H4 (cell line): ENCODE measurements at regions not wholly inside any gene's neighbourhood (a gene's known extent, or its start where the extent isn't known, plus 50 kb on each side); places are given as distances from the start of the nearest gene placed in this dataset.

Experiments
- DNase-seq: peaks from one replicate; pipeline ENCODE4 v3.0.0-alpha.2; 2015; ENCODE audit warnings: low spot score

DNA sequence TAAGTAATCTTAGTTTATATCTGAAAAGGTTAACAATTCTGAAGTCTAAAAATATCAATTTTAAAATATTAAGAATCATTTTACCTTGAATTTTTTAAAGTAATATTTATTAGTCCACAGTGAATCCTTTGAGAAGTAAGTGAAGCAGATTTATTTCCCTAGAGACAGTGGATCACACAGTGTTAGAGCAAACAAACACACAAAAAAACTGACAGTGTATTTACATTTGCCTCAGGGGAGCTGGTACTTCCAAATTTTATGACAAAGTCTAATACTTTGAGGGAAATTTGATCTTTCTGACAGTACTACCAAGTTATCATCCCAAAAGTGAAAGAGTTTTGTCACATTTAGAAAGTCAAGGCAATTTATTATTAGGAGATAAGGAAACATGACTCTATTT lies 1750.6 kb upstream of the CDH9 start:
- no peak for DNase-seq

DNA sequence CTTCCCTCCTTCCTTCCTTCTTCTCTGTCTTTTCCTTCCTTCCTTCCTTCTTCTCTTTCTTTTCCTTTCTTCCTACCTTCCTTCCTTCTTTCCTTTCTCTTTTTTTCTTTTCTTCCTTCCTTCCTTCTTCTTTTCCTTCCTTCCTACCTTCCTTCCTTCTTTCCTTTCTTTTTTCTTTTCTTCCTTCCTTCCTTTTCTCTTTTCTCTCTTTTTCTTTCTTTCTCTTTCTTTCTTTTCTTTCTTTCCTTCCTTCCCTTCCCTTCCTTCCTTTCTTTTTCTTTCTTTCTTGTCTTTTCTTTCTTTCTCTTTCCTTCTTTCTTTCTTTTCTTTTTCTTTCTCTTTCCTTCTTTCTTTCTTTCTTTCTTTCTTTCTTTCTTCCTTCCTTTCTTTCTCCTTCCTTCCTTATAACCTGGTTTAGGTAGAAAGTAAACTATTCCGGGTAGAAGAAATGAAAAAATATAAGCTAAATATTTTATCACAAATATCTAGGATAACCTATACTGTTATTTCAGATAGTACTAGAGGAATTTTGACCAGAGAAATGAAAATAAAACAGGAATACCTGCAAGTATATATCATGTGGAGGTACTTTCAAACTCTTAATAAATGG lies 1741.8 kb upstream of the CDH9 start:
- no peak for DNase-seq

DNA sequence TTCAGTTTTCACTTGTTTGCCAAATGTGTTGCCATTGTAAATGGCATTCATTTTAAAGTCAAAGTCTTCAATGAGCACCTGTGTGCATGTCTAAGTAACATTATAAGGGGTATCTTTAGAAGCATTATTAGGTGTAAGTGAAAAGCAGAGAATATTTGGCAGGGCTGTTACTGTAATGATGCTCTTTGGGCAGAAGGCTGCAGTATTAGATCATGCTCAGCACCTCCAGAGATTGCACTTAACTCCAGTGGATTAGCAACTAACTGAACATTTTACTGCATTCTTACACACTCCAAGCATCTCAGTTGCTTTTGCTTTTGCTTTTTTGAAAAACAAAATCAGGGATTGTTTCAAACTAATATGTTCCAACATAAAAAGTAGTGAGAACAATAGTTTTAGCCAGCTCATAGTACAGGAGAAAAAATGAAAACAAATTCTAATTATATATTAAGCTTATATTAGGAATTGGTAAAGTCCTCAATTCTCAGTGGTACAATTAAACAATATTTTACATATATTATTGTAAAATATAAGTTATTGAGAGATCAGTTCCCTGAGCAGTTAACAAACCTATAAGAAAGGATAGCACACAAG lies 1740.9 kb upstream of the CDH9 start:
- peak; percentile 10 for DNase-seq

DNA sequence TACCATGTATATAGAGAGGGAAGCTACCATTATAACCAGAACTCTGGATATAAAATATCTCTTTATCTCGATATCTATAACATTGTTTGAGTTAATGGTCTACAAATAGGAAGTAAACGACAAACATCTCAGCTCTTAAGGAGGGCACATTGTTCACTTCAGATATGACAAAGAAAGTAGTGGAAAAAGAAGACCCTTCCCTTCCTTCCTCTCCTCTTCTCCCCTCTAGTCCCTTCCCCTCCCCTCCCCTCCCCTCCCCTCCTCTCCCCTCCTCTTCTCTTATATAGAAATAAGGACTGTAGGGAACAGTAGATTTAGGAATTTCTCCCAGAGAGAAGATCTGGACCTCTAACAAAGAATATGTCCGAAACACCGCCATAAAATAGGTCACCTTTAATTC lies 1731.9 kb upstream of the CDH9 start:
- DNase-seq: no peak

DNA sequence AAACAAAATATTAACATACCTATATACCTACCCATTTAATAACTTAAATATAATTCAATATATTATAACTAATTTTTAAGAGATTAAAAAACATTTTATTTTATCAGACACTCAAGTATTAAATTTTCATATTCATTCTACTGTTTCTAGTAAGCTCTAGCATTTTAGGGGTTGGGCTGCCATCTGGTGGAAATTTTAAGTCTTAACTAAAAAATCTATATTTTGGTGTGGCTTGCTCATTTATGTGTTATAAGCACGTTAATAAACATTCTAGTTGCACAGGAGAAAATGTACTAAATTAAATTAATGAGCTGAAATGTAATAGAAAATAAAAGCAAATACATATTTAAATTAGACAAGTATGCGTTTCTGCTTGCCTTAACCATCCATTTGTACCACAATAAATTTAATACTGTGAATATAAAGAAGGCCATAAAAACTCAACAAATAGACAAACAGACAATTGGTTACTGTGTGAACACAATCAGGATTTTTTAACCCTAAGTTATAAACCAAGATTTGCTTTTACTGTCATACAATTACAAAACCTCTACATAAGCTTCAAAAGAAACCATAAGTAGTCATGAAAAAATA lies 1728.3 kb upstream of the CDH9 start:
- DNase-seq: peak; percentile 40

DNA sequence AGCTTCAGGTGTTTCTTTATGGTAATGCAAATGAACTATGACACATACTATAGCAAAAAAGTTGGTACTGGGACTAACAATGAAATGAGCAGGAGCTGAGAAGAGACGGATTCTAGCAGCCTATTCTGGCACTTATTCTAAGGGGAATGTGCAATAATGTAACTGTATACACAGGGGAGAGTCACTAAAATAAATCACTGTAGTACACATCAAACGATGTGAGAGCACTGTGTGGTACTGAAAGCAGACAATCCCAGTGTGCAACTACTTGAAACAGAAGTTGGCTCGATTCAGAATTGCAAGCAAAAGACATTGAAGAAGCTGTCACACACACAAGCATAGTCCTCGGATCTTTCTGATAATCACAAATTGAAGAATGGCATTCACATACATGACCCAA lies 1713.0 kb upstream of the CDH9 start:
- no peak for DNase-seq

DNA sequence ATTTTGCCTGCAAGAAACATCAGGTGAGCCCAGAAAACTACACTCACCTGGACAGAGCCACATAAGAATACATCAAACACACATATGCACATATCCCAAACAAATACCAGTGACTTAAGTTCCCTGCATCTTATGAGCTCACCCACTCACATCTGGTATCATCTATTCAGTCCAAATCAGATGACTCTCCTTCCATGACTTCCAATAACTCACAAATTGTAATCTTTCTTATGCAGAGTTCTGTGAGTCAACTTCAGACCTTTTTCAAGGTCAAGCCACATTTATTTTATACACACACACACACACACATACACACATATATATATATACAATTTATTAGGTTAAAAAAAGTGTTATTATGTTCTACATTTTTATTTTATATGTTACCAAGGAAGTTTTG lies 1711.9 kb upstream of the CDH9 start:
- no peak for DNase-seq

DNA sequence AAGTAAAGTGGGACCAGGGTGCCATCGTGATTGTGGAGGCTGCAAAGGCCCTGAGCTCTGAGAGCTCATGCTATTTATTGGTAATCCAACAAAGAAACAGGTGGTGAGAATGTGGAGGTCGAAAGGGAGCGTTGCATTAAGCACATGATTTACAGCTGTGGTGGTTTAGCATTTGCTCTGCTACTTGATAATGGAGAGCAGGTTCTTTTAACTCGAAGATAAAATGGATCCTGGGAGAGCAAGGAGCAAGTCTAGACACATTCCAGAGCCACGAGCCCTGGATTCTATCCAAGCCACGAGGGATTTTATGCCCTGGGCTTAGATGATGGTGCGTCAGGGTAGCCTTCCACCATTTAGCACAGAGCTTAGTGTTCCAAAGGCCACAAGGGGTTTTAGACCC lies 1710.1 kb upstream of the CDH9 start:
- no peak for DNase-seq

DNA sequence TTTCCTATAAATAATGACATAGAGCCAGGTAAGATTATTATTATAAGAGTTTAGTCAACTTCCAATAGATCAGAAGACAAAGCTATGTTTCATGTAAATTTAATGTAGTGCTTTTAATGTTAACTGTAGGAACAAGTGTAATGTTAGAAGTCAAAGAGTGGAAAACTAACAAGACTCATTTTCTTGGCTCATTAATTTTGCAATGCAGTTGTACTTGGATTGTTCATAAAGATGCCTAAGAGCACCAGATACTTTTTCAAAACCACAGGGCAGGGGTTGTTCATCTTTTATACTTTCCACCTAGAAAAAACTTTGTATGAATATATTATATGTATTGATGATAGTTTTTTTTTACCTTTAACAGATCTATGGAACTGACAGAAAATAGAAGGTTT lies 1705.3 kb upstream of the CDH9 start:
- DNase-seq: no peak

DNA sequence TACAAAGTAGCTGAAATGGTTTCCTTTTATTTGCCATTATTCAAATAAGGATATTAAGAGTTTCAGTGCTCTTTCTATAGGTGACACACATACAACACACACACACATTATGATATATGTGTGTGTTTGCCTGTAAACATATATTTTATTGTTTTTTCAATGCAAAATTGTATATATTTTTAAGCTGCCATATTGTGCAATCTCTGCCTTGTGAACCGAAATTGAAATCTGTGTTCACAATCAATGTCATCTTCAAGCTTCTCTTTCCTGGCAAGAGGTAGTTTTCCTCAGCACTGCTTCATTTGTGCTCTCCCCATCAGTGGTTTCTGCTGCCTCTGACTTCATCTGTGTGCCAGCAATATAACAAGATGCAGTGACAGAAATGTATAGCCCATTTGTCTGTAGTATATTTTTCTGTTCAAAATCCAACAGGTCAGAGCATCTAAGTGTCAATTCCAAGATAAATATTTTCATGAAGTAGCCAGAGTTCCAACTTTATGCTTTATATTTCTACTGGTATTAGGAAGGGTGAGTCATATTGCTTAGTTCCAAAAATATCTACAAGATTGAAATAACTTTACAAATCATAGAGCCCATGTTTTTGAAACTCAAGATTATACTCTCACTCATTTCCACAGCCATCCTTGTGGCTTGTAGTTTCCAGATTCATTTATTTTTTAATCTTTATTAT lies 1704.8 kb upstream of the CDH9 start:
- DNase-seq: no peak

DNA sequence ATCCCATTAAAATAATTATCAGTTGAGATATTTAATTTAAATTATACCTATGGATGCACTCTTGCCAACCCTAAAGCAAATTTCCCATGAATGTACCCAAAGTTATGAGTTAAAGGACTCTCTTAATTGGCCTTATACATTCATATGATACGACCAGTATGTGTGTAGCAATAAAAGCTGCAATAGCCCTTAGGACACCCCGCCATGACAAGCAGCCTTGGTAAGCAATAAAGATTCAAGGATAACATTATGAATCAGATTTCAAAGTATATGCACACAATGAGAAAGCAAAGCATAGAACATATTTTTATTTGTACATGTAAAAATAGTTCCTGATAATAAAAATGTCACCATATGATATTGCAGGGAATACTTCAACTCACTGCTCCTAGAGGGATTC lies 1699.3 kb upstream of the CDH9 start:
- no peak for DNase-seq

DNA sequence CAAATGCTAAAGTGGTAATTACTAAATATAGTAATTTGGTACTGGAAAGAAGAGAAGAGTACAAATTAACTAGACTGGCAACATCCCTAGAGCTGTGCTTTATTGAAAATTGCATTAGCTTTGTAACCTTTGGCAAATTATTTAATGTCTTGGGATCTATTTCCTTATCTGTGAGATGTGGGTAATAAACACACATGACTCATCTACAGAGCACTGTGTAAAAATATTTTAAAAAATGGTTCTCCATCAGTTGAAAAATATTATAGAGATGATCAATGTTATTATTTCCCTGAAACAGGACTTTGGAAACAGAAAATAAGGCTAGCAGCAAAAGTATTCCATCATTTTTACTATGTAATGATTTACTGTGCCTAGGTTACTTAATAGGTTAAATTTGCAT lies 1698.8 kb upstream of the CDH9 start:
- no peak for DNase-seq

DNA sequence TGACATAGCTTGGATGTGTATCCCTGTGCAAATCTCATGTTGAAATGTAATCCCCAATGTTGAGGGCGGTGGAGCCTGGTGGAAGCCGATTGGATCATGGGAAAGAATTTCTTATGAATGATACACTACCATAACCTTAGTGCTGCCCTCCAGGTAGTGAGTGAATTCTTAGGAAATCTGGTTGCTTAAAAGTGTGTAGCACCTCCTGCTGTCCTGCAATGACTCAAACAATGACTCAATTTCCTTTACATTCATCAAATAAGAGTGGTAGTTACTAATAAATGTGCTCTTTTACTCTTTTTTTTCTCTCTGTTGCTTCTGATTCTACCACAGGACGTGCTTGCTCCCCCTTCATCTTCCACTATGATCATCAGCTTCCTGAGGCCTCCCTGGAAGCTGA lies 1696.0 kb upstream of the CDH9 start:
- no peak for DNase-seq

DNA sequence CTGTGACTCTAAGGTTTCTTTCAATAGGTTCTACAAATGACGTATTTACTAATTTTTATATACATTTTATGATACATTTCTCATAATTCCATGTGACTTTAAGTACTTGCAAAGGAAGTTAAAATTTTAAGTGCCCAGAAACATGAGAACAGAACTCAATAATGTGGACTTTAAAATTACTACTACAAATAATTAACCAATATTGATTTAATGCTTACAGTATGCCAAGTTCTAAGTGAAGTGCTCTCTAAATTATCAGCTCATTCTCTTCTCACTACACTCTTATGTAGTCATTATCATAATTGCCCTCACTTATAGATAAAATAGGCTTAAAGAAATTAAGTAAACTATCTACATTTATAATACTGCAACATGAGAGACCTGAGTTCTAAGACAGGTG lies 1690.7 kb upstream of the CDH9 start:
- no peak for DNase-seq

DNA sequence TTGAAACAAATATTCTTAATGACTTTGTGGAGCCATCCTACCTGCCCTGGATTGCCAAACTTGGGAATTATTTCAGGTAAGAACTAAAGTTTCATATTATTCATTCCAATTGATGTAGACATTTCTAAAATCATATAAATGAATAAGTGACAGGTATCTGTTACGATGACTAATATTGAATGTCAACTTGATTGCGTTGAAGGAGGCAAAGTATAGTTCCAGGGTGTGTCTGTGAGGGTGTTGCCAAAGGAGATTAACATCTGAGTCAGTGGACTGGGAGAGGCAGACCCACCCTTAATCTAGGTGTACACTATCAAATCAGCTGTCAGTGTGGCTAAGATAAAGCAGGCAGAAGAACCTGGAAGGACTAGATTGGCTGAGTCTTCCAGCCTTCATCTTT lies 1688.4 kb upstream of the CDH9 start:
- DNase-seq: no peak

DNA sequence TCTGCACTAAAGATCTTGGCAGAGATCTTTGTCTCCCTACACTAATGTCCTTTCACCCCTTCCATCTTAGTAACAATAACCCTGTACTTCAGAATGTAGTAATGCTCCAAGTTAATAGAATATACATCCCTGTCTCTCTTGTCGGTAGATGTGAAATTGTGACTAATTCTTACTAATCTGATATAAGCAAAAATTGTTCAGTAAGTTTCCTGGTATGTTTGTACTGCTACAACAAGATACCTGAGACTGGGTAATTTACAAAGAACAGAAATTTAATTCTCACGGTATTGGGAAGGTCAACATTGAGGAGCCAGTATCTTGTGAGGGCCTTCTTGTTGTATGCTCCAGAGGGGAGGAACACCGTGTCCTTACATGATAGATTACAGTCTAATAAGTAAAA lies 1686.6 kb upstream of the CDH9 start:
- DNase-seq: no peak

DNA sequence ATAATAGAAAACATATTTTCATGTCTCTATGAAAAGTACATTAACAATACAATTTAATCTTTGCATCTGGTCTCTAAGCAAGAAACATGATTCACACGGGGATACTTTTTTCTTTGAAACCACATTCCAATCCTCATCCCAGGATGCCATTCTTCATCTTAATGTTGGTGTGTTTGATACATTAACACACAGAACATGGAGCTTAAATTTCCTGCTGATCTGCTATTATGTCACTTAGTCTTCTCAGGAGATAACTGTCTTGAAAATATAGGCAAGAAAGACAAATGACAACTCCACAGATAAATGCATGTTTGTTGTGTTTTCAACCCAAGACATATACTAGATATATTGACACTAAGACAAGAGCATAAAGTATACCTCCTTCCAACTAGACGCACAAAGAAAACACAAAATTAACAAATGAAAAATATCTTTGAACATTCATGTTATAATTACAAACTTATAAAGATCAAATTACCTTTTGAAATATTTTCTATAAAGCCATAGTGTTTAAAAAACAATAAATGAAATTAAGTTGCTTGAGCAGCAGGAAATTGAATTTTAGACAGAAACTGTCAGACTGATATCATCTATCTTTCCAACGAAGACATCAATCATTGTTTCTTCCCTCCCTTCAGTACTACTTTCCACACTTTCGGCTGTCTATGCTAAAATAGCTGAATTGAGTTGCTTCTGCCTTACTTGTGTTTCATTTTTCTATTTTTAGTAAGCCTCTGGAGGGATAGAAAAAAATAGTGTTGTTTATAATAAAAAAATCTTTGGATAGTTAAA lies 1676.7 kb upstream of the CDH9 start:
- no peak for DNase-seq

DNA sequence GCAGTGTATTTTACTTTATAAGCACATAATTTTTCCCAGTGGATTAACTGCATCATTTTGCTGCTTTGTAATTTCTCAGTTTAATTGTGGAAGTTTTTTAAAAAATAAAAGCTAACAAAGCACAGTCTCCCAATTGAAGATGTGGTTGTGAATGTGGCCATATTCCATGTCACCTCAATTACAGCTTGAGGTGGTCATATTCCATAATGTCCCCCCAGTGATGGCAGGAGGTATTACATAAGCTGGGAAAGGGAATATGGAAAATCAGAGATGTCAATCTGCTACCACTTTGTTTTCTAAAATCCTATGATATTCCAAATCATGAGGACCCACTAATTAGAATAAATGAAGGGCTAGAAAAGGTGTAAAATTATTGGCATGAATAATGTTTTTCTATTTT lies 1672.0 kb upstream of the CDH9 start:
- DNase-seq: no peak

DNA sequence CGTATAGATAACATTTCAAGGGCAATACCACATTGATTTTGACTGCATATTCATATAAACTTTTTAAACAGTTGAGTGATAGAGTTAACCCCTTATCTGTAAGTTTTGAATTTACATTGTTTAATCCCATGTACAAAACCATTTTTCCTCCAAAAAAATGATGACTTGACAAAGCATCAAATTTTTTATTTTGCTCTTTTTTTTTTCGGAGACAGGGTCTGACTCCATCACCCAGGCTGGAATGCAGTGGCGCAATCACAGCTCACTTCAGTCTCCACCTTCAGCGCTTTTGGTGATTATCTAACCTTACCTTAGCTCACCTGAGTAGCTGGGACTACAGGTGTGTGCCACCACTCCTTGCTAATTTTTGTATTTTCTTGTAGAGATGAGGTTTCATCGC lies 1670.1 kb upstream of the CDH9 start:
- DNase-seq: no peak

DNA sequence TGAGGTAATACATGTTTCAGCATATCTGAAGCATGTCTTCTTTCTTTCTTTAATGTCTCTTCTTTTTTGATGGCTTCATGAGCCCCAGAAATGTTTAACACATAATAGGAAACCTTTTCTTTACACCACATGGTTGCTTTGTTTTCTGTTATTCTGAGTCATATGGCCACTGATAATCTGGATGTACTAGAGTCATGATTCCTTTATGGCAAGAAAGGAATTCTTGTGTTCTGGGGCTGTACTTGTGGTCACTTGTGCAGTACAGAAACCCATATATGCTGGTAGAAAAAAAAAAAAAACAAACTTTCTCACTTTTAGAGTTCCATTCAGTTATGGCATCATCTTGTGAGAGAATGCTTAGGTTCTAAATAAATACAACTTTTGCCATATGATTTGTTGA lies 1669.3 kb upstream of the CDH9 start:
- peak; percentile 6 for DNase-seq

DNA sequence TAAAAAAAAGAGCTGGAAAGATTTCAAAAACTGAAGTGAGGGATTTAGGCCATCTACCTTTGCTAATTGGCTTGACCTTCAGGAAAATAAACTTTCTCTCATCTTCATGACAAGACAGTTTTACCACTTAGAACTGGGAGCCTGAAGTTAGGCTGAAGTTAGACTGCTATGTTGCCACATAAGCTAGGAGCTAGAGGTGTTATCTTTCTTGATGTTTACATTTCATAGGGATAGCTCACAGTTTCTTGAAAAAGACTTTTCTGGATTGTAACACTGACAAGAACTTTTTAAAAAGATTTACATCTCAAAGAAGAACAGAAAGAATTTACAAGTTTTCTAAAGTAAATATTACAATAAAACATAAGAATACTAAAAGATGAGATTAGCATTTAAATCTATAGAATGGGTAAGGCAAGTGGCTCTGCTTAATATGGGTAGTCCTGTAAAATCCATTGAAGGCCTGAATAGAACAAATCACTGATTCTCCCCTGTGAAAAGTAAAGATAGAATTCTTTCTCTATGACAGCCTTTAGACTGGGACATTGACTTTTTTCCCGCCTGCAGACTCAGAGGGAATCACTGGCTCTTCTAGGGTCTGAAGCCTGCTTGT lies 1665.4 kb upstream of the CDH9 start:
- no peak for DNase-seq

DNA sequence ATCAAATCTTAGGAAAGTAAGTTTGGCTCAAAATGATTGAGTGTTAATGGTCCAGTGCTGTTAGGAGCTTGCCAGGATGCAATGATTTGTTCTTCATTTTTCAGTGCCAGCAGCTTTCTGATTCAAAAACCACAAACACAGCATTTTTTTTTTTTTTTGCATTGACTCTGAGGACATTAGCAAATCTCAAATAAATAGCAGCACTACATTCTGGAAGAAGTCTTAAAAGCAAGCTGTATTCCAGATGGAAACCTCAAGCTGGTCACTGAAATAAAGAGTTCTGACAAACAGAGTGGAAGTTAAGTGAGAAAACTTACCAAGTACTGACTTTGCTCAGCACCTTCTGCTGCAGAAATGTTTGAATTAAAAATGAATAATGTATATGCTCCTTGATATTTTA lies 1653.1 kb upstream of the CDH9 start:
- no peak for DNase-seq
